Prostate gland (tissue), 2 donors: ENCODE measurements at regions not wholly inside any gene's neighbourhood (a gene's known extent, or its start where the extent isn't known, plus 50 kb on each side); places are given as distances from the start of the nearest gene placed in this dataset.

Experiments used
- CTCF ChIP-seq, 4 experiments: fragments of 200-600 bp in 2 of 4; fragments of 450-650 bp in 2 of 4; sonication (generic) in 2 of 4; IDR thresholded peaks; 1 replicate in 3 of 4; 2 replicates in 1 of 4; pipeline ENCODE4 v1.5.1; 2016 to 2019; ENCODE audit warnings: antibody characterized with exemption in 4 of 4, mild to moderate bottlenecking in 2 of 4, moderate library complexity in 2 of 4
- POLR2A ChIP-seq: fragments of 450-650 bp; IDR thresholded peaks from one replicate; pipeline ENCODE4 v1.6.1; 2016; ENCODE audit warnings: antibody characterized with exemption, mild to moderate bottlenecking

GRCh38 chr15:47963265-47963664 is 157.5 kb upstream of the SLC24A5 start:
- no peak for TF ChIP-seq CTCF (IDR thresholded peaks at IDR 0.05)
- no peak for TF ChIP-seq POLR2A
